HEK293 (cell line): ENCODE measurements at regions not wholly inside any gene's neighbourhood (a gene's known extent, or its start where the extent isn't known, plus 50 kb on each side); places are given as distances from the start of the nearest gene placed in this dataset.

ENCODE experiments used
- ZNF501 ChIP-seq: fragments of 450-650 bp; formaldehyde crosslinking; IDR thresholded peaks from 2 replicates; pipeline ENCODE4 v1.5.1; 2016; ENCODE audit warnings: missing biosample characterization, missing genetic modification characterization
- TF ChIP-seq, protein P1 (sequence below): fragments of 450-650 bp; formaldehyde crosslinking; IDR thresholded peaks from 2 replicates; pipeline ENCODE4 v1.5.1; 2016; ENCODE audit warnings: missing biosample characterization, missing genetic modification characterization
- TF ChIP-seq, protein P2 (sequence below): fragments of 450-650 bp; formaldehyde crosslinking; IDR thresholded peaks from 2 replicates; pipeline ENCODE4 v1.5.1; 2016; ENCODE audit warnings: missing biosample characterization, missing genetic modification characterization

DNA sequence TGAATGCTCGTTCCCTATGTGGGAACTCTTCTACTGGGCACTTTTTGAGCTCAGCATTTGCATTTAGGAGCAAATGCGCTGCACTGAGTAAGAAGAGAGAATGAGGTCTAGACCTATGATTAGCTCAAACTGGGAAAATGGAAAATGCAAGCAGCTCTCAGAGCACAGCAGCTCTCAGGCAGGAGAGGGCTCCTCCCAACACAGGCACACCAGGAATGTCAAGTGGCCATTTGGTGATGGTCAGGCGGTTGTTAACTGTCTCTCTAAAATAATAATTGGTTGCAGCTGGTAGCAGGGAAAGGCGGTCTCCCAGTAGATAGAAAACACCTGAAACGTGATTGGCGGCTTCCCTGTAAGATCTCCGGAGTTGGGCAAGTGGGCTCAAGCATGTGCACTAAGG is 162.0 kb upstream of the ECI2 start:
- TF ChIP-seq, protein P1, sequence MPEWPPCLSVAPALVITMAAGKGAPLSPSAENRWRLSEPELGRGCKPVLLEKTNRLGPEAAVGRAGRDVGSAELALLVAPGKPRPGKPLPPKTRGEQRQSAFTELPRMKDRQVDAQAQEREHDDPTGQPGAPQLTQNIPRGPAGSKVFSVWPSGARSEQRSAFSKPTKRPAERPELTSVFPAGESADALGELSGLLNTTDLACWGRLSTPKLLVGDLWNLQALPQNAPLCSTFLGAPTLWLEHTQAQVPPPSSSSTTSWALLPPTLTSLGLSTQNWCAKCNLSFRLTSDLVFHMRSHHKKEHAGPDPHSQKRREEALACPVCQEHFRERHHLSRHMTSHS (tag by site-specific recombination): no peak
- TF ChIP-seq, protein P2, sequence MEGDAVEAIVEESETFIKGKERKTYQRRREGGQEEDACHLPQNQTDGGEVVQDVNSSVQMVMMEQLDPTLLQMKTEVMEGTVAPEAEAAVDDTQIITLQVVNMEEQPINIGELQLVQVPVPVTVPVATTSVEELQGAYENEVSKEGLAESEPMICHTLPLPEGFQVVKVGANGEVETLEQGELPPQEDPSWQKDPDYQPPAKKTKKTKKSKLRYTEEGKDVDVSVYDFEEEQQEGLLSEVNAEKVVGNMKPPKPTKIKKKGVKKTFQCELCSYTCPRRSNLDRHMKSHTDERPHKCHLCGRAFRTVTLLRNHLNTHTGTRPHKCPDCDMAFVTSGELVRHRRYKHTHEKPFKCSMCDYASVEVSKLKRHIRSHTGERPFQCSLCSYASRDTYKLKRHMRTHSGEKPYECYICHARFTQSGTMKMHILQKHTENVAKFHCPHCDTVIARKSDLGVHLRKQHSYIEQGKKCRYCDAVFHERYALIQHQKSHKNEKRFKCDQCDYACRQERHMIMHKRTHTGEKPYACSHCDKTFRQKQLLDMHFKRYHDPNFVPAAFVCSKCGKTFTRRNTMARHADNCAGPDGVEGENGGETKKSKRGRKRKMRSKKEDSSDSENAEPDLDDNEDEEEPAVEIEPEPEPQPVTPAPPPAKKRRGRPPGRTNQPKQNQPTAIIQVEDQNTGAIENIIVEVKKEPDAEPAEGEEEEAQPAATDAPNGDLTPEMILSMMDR: no peak
- TF ChIP-seq ZNF501: no peak
